ENCODE measurements at regions not wholly inside any gene's neighbourhood (a gene's known extent, or its start where the extent isn't known, plus 50 kb on each side); places are given as distances from the start of the nearest gene placed in this dataset.

DNA sequence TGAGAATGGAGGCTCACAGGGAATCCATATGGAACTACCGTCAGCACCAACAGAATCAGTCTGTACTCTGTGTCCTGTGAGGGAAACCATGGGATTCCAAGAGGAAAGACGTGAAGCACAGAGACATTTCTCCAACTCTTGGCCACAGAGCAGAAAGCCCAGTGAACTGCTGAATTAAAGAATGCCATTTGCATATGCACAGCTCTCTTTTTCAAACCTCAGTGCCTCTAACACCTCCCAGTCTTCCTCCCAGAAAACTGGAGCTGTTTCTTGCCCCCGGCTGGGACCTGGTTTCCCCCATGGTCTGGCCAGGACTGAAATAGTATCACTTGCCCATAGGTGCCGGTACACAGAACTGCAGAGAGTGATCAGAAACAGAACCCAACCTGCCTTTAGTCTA, 69.6 kb upstream of the FER start:
- TF ChIP-seq ZNF274 (IDR thresholded peaks at IDR 0.05; ENCODE audit: low read depth, low read length) (no peak), YY1 (IDR thresholded peaks at IDR 0.05; ENCODE audit: insufficient read depth, insufficient read length) (no peak), SUZ12 (IDR thresholded peaks at IDR 0.05; ENCODE audit: extremely low read depth, insufficient read depth, insufficient read length) (no peak)

Measured in NT2/D1 (cell line).